HEK293 (cell line): ENCODE measurements at regions not wholly inside any gene's neighbourhood (a gene's known extent, or its start where the extent isn't known, plus 50 kb on each side); places are given as distances from the start of the nearest gene placed in this dataset.

Source experiments
- CTCF ChIP-seq: fragments of 450-650 bp; formaldehyde crosslinking; IDR thresholded peaks from 2 replicates; pipeline ENCODE4 v1.5.1; 2016; ENCODE audit warnings: missing biosample characterization, missing genetic modification characterization
- HOXA7 ChIP-seq: sonication (generic); formaldehyde crosslinking; IDR thresholded peaks from 2 replicates; pipeline ENCODE4 v1.8.1; 2022; ENCODE audit warnings: missing genetic modification reagents, borderline replicate concordance
- YY1 ChIP-seq: fragments of 450-650 bp; formaldehyde crosslinking; IDR thresholded peaks from 2 replicates; pipeline ENCODE4 v1.5.1; 2018; ENCODE audit warnings: missing biosample characterization, missing genetic modification characterization
- ZEB2 ChIP-seq: fragments of 450-650 bp; formaldehyde crosslinking; IDR thresholded peaks from 2 replicates; pipeline ENCODE4 v1.5.1; 2016; ENCODE audit warnings: missing biosample characterization, missing genetic modification characterization
- ZNF510 ChIP-seq: fragments of 450-650 bp; formaldehyde crosslinking; IDR thresholded peaks from 2 replicates; pipeline ENCODE4 v1.5.1; 2018; ENCODE audit warnings: mild to moderate bottlenecking, missing genetic modification characterization, missing biosample characterization; ENCODE audit not compliant: insufficient replicate concordance

- no peak for TF ChIP-seq CTCF (tag by site-specific recombination)
- no peak for TF ChIP-seq ZNF510 (tag by site-specific recombination)
- TF ChIP-seq YY1 (tag by site-specific recombination) = no peak
- TF ChIP-seq HOXA7 (CRISPR knock-in tag) = no peak
- no peak for TF ChIP-seq ZEB2 (tag by site-specific recombination)
These were observed 736.6 kb downstream of the EPHA7 start for GRCh38 chr6:92682516-92683398.
